Glomerular visceral epithelial cell (primary cell): ENCODE measurements at regions not wholly inside any gene's neighbourhood (a gene's known extent, or its start where the extent isn't known, plus 50 kb on each side); places are given as distances from the start of the nearest gene placed in this dataset.

Experiments
- DNase-seq: peaks from one replicate; pipeline ENCODE4 v3.0.0-alpha.2; 2016; ENCODE audit errors: extremely low spot score

DNA sequence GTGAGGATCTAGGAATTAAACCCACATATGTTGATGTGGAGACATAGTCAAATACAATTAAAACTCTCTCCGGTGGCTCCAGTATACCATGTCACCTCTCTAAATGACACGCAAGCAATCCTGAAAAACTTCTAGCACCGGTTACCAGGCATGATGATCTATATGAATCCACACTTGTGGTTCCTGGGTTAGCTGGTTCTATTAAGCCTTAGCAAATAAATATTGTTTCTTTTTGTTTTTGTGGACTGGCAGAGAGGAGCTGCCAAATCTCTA is 104.8 kb downstream of the SEC61B start:
- DNase-seq, result no peak

DNA sequence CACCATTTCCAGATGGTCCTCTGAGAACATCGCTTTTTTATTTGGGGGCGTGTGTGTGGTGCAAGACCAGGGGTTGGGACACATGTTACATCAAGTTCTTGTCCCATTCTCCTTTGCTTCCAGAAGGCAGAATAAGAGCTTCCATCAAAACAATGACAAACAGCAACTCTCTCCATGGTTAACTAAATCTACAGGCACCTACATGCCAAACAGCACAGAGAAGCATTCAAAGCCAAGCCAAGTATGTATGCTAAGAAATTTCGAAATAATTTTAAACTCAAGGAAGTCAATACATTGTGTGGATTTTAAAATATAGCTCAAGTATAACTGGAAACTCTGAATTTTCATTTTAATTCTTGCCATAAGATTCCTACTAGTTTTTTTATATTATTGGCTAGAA is 105.6 kb downstream of the SEC61B start:
- DNase-seq, result no peak

DNA sequence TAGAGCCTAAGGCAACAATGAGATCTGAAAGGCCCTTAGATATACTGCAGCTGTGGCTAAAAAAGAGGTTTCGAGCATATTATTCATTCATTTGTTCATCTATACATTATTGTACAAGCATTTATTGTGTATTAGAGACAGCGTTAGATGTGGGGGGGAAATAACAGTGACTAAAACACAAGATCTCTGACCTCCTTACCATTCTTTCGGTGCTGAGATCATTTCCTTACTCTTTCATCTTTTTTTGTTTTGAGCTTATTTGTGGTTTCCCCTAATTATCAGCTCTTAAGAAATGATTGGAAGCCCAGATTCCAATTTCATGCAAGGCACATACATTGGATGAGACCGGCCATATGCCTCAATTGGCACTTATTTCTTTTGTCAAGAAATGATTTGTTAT is 113.2 kb downstream of the SEC61B start:
- DNase-seq, result no peak

DNA sequence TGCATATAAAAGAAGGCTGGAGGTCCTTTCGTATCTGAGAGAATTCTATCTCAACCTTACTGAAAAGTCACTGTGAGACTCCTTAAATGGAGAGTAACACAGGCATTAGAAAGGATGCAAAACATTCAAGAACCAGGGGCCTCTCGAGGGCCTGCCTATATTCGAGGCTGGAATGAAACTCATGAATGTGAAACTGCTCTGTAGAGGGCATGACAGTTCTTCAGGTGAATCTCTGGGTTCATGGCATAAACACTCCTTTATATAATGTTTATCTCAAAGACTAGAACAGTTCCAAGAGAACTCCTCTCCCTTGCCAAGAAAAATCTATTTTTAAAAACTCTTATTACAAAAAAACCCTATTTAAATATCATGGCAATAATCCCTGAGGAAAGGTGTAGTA is 113.9 kb downstream of the SEC61B start:
- DNase-seq, result no peak

DNA sequence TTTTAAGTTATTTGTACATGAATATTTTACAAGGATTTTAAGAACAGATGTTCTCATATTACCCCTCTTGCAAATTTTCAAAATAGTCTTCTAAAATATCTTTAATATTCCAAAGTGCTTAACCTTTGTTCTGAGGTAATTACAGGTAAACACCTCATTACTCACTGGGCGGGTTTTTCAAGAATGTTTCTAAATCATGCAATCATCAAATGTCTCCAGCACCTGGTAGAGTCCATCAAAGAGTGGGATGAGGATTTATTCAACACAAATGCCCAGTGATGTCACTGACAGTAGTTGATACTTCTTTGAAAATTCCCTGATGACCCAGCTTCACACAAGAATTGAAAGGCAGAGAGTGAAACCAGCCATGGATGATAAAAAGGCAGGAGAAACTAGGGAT is 114.4 kb downstream of the SEC61B start:
- DNase-seq, result no peak

DNA sequence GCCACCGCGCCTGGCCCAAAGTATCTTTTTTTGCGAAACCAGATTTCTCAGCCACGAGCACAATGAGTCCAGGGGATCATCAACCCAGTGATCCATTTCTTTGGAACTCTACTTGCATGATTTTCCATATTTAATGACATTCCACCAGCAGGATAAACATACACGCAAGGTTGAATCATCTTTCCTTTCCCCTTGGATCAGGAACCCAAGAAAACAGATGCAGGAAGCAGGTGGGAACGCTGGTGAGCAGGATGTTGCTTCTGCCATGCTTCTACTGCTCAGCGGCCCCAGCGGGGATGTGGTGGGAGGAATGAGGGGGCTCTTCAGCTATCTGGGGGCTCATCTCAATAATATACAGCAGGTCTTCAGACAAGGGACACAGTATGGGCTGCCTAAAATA is 118.2 kb downstream of the SEC61B start:
- DNase-seq, result no peak

DNA sequence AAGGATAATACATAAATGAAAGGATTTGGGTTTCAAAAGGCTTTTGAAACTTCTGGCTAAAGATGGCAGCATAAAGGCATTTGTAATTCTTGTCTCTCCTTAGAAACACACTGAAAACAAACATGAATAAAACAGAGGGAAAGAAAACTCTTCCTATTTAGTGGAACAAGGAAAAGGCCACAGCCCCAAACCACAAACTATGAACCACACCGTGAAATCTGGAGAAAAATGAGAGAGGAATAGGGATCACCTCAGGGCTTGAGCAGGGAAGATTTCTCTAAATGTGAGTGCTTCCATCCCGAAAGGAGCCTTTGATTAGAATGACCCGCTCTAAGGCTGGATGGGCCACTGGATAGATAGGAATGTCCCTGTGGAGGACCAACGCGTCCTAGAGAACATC is 119.6 kb downstream of the SEC61B start:
- no peak for DNase-seq

DNA sequence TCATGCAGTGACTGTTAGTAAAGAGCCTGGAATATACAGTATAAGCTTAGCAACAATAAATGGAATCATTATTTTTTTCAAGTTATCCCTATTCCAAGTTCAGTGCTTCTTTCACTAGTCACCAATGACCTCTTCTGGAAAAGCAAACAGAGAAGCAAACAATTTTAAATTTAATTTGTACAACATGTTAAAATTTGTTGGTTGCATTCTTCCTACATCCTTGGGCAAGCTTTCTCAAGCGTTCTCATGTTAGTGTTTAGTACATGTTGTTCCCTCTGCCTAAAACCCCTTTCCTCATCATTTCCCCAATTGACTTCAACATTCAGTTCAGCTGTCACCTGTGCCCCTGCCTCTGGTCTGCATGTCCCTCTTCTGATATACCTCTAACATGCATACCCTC is 123.4 kb downstream of the SEC61B start:
- DNase-seq, result no peak

DNA sequence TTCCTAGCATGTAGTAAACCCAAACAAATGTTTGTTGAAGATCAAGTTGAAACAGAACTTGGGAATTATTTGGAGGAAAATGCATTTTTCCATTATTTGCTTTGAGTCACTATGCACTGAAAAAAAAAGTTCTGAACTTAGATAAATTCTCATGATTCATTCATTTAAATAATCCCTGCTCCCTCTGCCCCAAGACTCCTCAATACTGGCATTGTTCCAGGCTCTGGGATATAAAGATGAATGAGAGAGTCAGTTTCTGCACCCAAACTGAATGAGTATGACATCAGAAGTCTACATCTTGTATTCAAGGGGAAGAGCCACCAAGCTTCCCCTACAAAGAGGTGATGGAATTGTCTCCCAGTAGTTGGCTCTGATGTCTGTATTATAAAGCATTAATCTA is 123.9 kb downstream of the SEC61B start:
- DNase-seq, result no peak

DNA sequence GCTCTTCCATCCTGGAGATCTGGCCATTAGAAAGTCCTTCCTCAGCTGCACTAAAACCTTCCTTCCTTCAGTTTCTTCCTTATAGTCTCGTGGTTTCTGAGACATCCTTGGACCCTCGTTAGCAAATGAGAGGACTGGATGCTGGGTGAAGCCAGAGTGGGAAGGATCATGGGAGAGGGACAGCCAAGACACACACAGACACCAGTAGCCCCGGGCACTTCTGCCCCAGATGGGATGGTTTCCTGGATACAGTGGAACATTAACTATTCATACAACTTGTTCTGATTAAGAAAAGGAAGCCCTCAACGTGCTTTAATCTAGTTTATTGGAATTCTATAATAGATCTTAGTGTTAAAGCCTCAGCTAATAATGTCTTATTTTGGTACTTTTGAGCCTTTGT is 125.5 kb downstream of the SEC61B start:
- no peak for DNase-seq

DNA sequence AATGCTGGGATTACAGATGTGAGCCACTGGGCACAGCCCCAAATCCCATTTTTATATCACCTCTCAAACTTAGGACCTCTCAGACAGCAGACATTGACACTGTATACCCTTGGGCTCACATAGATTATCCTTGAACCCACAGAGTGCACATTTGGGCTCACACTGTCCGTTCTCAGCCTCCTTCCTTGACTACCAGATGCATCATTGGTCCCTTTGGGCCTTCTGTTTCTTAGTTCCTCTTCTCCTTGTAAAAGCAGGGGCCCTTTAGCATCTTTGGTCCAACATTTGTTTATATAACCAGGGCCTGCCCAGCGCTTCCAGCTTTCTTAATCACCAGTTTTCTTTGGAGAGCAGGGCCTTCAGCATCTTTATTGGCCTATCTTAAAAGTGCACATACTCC is 126.2 kb downstream of the SEC61B start:
- DNase-seq, result no peak

DNA sequence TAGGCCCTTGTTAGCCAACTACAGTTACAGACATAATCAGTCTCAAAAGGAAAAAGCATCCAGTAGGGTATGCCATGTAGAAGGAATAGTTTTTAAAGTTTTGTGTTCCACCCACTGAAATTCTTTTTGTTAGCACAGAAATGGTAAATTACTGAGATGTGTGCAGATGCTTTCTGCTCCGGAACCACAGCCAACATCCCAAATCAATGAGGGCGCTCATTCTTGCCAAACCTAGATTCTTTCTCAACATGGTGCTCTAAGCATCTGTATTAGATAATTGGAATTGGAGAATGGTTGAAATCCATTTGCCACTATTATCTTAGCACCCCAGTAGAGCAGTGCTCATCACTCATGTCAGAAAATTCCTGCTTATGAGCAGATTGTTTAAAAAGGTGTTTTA is 127.8 kb downstream of the SEC61B start:
- no peak for DNase-seq

DNA sequence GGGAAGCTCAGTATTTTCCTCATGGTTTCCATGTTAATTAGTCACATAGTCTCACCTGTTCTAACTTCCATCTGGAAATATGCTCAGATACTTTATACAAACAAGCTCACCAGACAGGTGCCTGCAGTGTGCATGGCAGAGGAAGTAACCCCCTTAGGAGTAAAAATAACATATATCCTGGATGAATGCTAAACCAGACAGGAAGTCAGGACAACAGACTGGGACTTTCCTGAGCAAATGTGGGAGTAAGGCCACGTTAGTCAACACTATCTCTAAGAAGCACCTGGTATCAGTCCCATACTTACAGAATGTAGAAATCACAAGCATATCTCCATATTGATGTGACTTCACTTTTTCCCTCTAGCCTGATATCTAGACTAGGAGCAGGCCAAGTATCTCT is 128.4 kb downstream of the SEC61B start:
- DNase-seq, result no peak

DNA sequence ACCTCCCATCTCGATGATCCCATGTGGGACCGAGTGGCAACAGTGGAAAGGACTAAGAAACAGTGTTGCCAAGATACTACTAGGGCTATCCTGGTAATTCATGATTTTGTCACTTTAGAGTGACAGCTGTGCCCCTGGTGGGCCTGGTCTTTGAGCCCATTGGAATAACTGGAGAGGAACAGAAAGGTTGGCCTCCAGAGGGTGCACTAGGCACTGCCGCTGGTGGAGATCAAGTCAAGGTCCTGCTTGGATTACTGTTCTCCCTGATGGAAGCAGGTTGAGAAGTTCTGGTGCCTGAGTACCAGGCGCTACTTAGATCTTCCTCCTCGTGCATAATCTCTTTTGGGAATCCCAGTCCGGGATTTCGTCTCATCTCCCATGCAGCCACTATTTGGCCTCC is 129.6 kb downstream of the SEC61B start:
- no peak for DNase-seq

DNA sequence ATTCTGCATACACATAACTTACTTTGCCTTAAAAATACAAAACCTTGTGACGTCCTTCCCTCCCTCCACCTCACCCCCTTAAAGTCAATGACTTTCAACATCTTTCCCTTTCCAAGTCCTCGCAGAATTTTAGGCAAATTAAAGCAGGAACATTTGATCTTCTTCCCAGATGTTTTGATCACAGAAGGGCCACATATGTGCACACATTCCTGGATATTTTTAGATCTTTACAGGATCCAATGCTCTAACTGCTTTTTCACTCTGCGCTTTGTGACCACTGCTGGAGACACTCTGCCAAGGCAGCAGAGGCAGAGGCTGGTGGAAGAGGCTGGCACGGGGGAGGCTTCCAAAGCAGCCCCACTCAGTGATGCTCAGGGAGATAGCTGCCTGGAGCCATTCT is 130.7 kb downstream of the SEC61B start:
- no peak for DNase-seq

DNA sequence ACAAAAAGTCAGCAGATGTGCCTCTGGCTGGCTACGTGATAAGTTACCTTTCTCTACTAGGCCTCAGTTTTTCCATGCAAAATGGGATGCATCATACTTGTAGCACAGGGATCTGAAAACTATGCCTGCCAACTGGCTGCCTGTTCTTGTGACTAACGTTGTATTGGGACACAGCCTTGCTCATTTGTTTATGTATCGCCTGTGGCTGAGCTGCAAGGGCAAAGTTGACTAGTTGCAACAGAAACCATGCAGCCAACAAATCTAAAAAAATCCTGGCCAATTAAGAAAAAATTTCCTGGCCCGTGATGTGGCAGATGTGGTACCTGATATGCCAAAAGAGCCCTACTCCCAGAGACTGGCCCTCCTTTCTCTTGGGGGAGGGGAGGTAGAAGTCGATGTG is 131.3 kb downstream of the SEC61B start:
- no peak for DNase-seq

DNA sequence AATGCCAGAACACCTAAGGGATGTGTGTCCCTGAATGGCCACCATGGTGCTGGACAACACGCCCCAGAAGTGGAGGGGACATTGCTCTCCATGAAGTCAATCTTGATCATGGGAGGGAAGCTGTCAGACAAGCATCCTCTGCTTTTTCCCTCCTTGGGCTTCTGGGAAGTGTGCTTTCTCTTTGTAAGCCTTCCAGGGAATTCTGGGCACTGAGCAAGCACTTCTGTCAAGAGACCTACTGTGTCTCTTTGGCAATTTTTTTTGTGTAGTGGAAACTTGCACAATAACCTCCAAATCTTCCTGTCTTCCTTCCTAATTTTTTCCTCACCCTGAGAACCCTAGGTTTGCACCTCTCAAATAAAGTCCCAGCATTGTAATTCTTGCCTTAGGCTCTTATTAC is 132.0 kb downstream of the SEC61B start:
- DNase-seq, result no peak

DNA sequence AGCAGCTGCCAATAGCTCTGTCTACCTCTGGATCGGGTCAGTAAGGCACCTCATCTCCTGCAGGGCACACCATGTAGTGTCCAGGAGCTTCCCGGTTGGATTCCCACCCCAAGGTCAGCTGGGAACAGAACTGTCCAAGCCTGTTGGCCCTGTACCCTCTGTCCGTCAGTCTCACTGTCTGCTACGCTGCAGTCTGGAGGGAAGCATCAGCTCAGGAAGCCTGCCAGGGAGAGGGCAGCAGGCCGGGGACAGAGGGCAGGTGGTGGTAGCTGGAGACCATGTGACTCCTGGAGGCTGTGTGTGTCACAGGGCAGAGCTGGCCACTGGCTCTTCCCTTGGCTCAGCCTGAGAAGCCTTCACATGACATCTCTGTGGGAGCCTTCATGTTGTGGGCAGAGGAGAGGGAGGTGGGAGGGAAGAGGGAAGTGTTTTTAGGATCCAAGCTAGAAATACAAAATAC is 134.5 kb downstream of the SEC61B start:
- no peak for DNase-seq

DNA sequence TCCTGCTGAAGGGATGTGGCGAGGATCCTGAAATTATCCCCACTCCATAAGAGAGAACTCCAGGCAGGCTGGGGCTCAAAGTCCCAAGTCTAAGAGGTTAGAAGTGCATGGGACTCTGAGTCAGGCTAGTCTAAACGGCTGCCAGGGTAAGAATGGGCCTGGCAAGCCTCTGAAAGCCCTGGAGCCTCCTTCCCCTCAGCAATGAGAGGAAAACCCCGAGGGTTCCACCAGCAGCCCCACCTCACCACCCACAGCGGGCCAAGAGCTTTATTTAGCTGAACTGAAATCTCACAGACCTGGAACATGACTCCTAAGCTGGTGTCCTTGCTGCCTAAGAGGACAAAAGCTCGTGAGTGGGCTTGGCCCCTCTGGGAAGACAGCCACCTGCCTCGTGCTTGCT is 135.5 kb downstream of the SEC61B start:
- no peak for DNase-seq

DNA sequence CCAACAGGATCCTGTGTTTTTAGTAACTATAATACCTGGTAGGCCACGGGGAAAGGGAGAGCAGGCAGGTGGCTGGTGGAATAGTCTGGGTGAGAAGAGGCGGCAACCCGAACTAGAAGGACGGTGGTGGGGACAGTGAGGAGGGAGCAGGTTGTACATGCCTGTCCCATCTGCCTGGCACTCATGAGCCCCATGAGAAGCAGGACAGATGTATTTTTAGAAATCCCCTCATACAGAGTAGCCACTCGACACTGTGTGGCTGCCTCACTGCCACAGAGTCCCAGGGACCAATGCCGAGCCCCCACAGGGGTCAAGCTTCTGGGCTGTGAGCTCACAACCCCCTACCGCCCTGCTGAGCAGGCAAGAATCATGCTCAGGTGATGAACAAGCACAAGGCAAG is 136.6 kb downstream of the SEC61B start:
- no peak for DNase-seq

DNA sequence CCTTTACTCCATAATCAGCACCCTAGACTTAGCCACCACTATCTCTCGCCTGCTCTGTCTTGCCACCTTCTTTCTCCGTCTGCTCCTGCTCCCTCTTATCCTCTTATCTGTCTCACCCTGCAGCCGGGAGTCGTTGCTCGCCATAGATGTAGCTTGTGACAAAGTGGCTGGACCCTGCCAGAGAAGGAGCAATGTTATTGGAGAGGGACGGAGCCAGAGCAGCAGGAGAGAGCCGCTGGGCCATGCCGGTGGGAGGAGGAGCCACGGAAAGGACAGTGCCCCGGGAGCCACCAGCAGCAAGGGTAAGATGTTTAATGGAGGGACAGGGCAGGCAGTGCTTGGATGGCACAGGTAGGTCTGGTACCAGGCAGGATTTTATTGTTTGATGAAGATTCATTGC is 137.3 kb downstream of the SEC61B start:
- no peak for DNase-seq

DNA sequence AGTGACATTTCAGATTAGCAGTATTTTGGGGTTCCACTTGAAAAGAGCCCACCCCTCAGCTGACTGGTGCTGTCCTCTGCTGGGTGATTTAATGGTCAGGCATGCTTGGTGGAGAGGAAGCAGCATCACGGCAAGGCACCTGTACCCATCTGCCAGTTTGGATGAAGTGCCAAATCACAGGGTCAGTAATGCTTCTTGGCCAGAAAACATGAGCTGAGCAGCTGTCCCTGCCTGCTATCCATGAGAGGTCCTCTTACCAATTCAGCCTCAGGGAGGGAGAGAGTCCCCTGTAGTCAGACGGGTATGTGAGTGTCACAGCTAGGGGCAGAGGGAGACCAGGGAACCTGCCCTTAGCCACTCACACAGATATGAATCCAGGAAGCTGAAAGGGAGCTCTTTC is 137.9 kb downstream of the SEC61B start:
- no peak for DNase-seq

DNA sequence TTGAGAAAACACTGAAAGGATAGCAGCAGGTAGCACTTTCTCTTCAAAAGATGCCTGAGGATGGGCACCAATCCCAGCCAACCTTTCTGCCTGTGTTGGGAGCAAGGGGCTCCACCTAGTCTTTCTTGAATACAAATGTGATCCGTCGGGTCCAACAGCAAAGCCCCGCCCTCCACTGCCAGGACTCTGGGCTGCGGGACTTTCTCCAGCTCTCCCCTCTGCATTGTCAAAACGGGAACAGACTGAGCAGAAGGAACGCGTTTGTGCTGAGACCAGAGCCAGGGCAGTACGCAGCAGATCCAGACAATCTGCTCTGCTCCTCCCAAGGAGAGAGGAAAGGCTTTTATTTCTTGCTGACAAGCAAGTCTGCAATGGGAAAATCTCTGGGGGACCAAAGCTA is 139.7 kb downstream of the SEC61B start:
- no peak for DNase-seq

DNA sequence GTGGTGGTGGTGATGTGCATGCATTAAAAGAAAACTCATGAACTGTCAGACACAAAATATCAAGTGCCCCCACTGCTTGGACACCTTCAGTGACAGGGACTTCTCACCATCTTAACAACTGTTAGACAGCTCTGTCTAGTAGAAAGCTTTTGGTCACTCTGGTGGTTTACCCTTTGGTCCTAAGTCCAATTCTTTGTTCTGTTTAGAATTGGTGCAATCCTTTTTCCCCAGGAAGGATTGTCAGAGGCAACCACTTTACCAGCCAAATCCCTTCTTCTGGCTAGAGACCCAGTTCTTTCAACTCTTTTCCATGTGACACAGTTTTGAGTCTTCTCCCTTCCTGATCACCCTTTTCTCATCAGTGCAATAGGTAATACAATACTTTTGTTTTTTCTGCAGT is 140.2 kb downstream of the SEC61B start:
- DNase-seq, result no peak

DNA sequence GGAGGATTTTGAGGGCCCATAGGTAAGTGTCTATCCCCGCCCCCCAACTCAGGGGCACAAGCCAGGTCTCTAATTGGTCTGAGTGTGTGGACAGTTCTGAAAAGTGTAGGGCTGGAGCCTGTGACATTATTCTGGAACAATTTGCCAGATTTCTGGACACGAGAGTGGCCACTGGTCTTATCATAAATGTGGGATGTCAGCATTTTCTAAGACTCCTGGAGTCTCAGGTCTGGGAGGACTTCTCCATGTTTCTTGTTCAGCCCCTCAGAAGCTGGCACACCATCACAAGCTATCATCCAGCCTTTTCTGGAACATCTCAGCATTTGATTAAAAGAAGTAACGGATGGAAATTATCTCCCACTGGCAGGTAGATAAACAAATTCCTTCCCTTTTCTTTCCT is 141.4 kb downstream of the SEC61B start:
- DNase-seq, result no peak
